ENCODE measurements at regions not wholly inside any gene's neighbourhood (a gene's known extent, or its start where the extent isn't known, plus 50 kb on each side); places are given as distances from the start of the nearest gene placed in this dataset.
"Not testable (repeated sequence)": the region's sequence is repeated elsewhere in the genome, so short reads cannot be mapped to it uniquely, and the experiment has no call there.

GRCh38 chr12:91252341-91252740 lies 69.7 kb upstream of the DCN start:
- no peak for DNase-seq (ENCODE audit: low read depth in 2 of 2)

- no peak for DNase-seq (ENCODE audit: low read depth in 2 of 2)
These were observed 67.7 kb upstream of the DCN start for GRCh38 chr12:91250273-91250665.

- DNase-seq (ENCODE audit: low read depth in 2 of 2): no peak
These were observed 67.1 kb upstream of the DCN start for GRCh38 chr12:91249518-91250272.

- DNase-seq (ENCODE audit: low read depth in 2 of 2): no peak
These were observed 66.4 kb upstream of the DCN start for GRCh38 chr12:91249054-91249453.

- not testable (repeated sequence) for DNase-seq (ENCODE audit: low read depth in 2 of 2)
These were observed 60.6 kb upstream of the DCN start for GRCh38 chr12:91243177-91243576.

GRCh38 chr12:91241756-91242155 lies 59.1 kb upstream of the DCN start:
- no peak for DNase-seq (ENCODE audit: low read depth in 2 of 2)

- DNase-seq (ENCODE audit: low read depth in 2 of 2): no peak
These were observed 57.9 kb upstream of the DCN start for GRCh38 chr12:91240386-91241095.

- no peak for DNase-seq (ENCODE audit: low read depth in 2 of 2)
These were observed 56.9 kb upstream of the DCN start for GRCh38 chr12:91239481-91239880.

Data from lung microvascular endothelial cell (primary cell).